ENCODE measurements at regions not wholly inside any gene's neighbourhood (a gene's known extent, or its start where the extent isn't known, plus 50 kb on each side); places are given as distances from the start of the nearest gene placed in this dataset.
"Not testable (repeated sequence)": the region's sequence is repeated elsewhere in the genome, so short reads cannot be mapped to it uniquely, and the experiment has no call there.

GRCh38 chr5:167941556-167941955, 349.9 kb upstream of the WWC1 start:
- H3K4me1 Mint-ChIP-seq (ENCODE audit: low read depth); DNase-seq; H3K27ac Mint-ChIP-seq; H3K4me3 Mint-ChIP-seq; H3K36me3 Mint-ChIP-seq (ENCODE audit: low read depth); H3K9me3 Mint-ChIP-seq (ENCODE audit: insufficient read depth); POLR2A ChIA-PET; ATAC-seq; H3K27me3 Mint-ChIP-seq (ENCODE audit: low read depth); CTCF ChIA-PET: not testable (repeated sequence)

DNA sequence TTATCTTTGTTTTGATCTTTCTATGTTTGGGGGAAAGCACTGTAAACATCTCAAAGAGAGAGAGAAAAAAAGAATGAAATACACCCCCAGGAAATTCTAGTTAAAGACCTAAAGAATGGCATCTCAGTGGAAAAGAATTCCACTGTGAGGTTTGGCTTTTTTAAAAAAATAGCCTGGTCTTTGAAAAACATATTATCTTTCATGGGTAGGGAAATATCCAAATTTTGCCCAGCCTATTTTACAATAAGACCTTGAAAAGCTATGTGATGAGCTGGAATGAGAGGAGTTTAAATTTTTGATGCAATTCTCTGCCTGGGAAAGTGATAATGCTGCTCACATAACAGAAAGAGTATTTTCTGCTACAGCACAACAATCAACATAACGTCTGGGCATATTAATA, 348.1 kb upstream of the WWC1 start:
- POLR2A ChIA-PET = no interaction called here
- no peak overlapping the region for H3K4me3 Mint-ChIP-seq
- H3K27ac Mint-ChIP-seq = no peak overlapping the region
- no peaks in the 10 kb centered on the region for H3K36me3 Mint-ChIP-seq (ENCODE audit: low read depth)
- CTCF ChIA-PET = no interaction called here
- no peaks in the 10 kb centered on the region for H3K4me1 Mint-ChIP-seq (ENCODE audit: low read depth)
- no peaks in the 10 kb centered on the region for H3K27me3 Mint-ChIP-seq (ENCODE audit: low read depth)
- ATAC-seq (no peak), DNase-seq (no peak)
- no peaks in the 10 kb centered on the region for H3K9me3 Mint-ChIP-seq (ENCODE audit: insufficient read depth)

DNA sequence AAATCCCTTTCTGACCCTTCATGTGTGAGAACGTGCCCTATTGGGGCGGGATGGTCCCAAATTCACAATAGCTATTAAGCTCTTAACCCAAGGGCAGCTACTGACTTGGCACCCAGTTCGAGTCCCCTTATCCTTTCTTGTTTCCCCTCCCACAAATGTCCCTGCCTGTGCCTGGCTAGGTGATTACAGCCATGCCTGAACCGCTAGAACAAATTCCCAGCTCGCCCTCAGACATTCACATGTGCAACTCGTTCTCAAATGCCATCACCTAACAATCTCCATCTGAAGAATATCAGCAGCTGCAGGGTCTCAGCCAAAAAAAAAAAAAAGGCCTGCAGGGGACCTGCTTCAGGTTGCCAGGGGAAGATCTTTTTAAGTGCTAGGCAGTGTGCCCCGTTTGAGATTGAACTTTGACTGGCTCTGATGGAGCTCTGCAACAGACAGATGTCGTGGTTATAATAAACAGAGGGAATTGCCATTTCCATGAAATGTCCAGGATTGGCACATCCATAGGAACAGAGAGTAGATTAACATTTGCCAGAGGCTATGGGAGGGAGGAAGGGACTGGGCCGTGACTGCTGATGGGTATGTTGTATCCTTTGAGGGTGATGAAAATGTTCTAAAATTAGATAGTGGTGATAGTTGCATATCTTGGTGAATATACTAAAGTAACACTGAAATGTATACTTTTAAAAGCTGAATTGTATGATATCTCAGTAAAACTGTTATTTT, 347.2 kb upstream of the WWC1 start:
- DNase-seq (no peak), ATAC-seq (no peak)
- POLR2A ChIA-PET = no interaction called here
- no peak overlapping the region for H3K4me3 Mint-ChIP-seq
- H3K9me3 Mint-ChIP-seq (ENCODE audit: insufficient read depth) = no peaks in the 10 kb centered on the region
- CTCF ChIA-PET = no interaction called here
- no peak overlapping the region for H3K27ac Mint-ChIP-seq
- no peaks in the 10 kb centered on the region for H3K4me1 Mint-ChIP-seq (ENCODE audit: low read depth)
- H3K36me3 Mint-ChIP-seq (ENCODE audit: low read depth) = no peaks in the 10 kb centered on the region
- H3K27me3 Mint-ChIP-seq (ENCODE audit: low read depth) = no peaks in the 10 kb centered on the region

- Mint-ChIP-seq H3K27me3 (ENCODE audit: low read depth) (no peaks in the 10 kb centered on the region), H3K9me3 (ENCODE audit: insufficient read depth) (no peaks in the 10 kb centered on the region), H3K27ac (no peak overlapping the region), H3K4me1 (ENCODE audit: low read depth) (no peaks in the 10 kb centered on the region), H3K4me3 (no peak overlapping the region), H3K36me3 (ENCODE audit: low read depth) (no peaks in the 10 kb centered on the region)
- ChIA-PET CTCF (no interaction called here), POLR2A (no interaction called here)
- DNase-seq = no peak
- no peak for ATAC-seq
These were observed 345.7 kb upstream of the WWC1 start for GRCh38 chr5:167945542-167946384.

DNA sequence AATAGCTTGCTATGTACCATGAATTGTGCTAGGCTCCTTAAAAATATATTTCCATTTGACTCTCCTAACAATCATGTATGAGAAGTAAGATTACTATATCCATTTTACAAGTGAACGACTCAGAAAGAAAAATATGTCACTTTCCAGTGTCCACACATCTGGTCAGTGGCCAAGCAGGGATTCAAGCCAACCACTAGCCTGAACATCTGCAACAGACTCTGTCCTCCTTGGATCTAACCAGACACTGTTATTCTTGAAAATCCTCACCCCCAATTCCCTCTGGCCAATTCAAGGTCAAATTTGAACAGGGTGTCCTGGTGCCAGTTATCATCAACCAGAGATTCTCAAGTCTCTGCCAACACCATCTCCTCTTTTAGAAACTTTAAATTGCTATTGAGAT, 344.1 kb upstream of the WWC1 start:
- ATAC-seq = no peak
- no peaks in the 10 kb centered on the region for H3K27me3 Mint-ChIP-seq (ENCODE audit: low read depth)
- POLR2A ChIA-PET = no interaction called here

DNA sequence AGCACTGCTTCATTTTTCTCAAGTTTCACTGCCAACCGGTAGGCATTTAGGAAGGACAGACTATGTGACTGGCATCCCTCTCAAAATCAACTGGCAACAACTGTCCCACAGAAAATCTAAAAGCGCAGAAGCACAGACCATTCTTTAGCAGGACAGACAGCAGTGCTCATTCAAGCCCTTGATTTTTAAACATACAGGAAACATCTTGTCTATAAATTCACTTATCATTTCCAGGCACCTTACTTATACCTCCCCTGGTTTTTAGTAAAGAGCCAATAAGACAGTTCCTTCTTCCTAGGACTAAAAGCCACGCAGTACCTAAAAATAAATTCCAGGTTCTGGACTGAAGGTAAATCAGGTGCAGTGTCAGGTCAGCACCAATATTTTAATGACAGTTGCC, 343.2 kb upstream of the WWC1 start:
- H3K27ac Mint-ChIP-seq = no peak overlapping the region
- no peaks in the 10 kb centered on the region for H3K36me3 Mint-ChIP-seq (ENCODE audit: low read depth)
- DNase-seq = no peak
- H3K27me3 Mint-ChIP-seq (ENCODE audit: low read depth) = no peaks in the 10 kb centered on the region
- H3K4me1 Mint-ChIP-seq (ENCODE audit: low read depth) = no peaks in the 10 kb centered on the region
- no peaks in the 10 kb centered on the region for H3K9me3 Mint-ChIP-seq (ENCODE audit: insufficient read depth)
- POLR2A ChIA-PET = no interaction called here
- H3K4me3 Mint-ChIP-seq = no peak overlapping the region
- CTCF ChIA-PET = no interaction called here
- no peak for ATAC-seq

More for the DNA sequence above, 344.1 kb upstream of the WWC1 start:
- H3K9me3 Mint-ChIP-seq (ENCODE audit: insufficient read depth) = no peaks in the 10 kb centered on the region
- DNase-seq = no peak
- no peaks in the 10 kb centered on the region for H3K4me1 Mint-ChIP-seq (ENCODE audit: low read depth)
- CTCF ChIA-PET = no interaction called here
- no peak overlapping the region for H3K4me3 Mint-ChIP-seq
- no peak overlapping the region for H3K27ac Mint-ChIP-seq
- no peaks in the 10 kb centered on the region for H3K36me3 Mint-ChIP-seq (ENCODE audit: low read depth)

DNA sequence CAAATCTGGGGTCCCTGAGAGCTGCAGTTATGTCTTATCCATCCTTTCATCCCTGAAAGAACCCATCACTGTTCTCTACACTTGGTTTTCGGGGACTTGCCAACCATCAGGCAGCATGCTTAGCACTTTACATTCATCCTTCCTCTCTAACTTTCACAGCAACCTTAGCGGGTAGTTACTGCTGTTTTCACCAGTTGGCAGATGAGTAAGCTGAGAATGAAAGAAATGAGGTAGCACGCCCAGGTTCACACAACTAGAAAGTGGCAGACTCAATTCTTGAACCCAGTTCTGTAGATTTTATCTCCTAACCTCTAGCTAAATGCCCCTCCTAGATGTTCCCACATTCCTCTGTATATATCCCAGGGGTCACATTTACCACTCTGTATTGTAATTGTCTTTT, 342.0 kb upstream of the WWC1 start:
- no peak for DNase-seq
- Mint-ChIP-seq H3K27ac (no peak overlapping the region), H3K4me1 (ENCODE audit: low read depth) (no peaks in the 10 kb centered on the region), H3K4me3 (no peak overlapping the region), H3K9me3 (ENCODE audit: insufficient read depth) (no peaks in the 10 kb centered on the region), H3K27me3 (ENCODE audit: low read depth) (no peaks in the 10 kb centered on the region), H3K36me3 (ENCODE audit: low read depth) (no peaks in the 10 kb centered on the region)
- ChIA-PET CTCF (no interaction called here), POLR2A (no interaction called here)
- no peak for ATAC-seq

- ChIA-PET CTCF (no interaction called here), POLR2A (interaction anchor here (0.5 kb wide), 1 partner anchor 50 kb away, joined by 3 read pairs; no protein-coding TSS in a partner anchor)
- Mint-ChIP-seq H3K27me3 (ENCODE audit: low read depth) (no peaks in the 10 kb centered on the region), H3K36me3 (ENCODE audit: low read depth) (no peaks in the 10 kb centered on the region), H3K27ac (no peak overlapping the region), H3K4me1 (ENCODE audit: low read depth) (no peaks in the 10 kb centered on the region), H3K9me3 (ENCODE audit: insufficient read depth) (no peaks in the 10 kb centered on the region), H3K4me3 (no peak overlapping the region)
- DNase-seq = no peak
- ATAC-seq = no peak
These were observed 341.2 kb upstream of the WWC1 start for GRCh38 chr5:167950126-167950721.

- CTCF ChIA-PET = no interaction called here
These were observed 340.3 kb upstream of the WWC1 start for GRCh38 chr5:167951116-167951515.

DNA sequence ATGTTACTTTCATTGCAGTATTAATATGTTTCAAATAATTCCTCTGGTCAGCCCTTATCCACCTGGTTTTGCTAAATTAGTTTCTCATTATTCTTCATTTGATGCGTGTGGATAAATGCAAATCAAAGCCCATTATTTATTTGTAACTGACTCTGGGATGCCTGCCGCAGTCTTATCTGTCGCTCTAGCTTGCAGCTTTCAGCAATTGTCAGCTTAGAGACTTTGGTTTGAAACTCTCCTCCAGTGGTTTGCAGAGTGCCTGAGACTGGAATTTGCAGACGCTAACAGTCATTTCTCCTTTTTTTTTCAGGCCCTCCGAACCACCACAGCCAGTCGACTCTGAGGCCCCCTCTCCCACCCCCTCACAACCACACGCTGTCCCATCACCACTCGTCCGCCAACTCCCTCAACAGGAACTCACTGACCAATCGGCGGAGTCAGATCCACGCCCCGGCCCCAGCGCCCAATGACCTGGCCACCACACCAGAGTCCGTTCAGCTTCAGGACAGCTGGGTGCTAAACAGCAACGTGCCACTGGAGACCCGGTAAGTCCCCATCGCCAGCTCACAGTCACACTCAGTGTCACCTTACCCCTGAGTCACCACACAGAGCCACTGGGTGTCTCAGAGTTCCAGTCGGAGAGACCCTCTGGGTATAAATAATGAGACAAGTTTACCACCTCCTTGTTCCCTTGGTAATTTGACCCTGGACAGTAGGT, 339.0 kb upstream of the WWC1 start:
- ATAC-seq (no peak), DNase-seq (no peak)
- H3K9me3 Mint-ChIP-seq (ENCODE audit: insufficient read depth) = no peaks in the 10 kb centered on the region
- H3K27ac Mint-ChIP-seq = no peak overlapping the region
- H3K27me3 Mint-ChIP-seq (ENCODE audit: low read depth) = no peaks in the 10 kb centered on the region
- H3K36me3 Mint-ChIP-seq (ENCODE audit: low read depth) = no peaks in the 10 kb centered on the region
- ChIA-PET POLR2A (interaction anchor here (0.6 kb wide), 1 partner anchor 111 kb away, joined by 3 read pairs; no protein-coding TSS in a partner anchor), CTCF (no interaction called here)
- no peaks in the 10 kb centered on the region for H3K4me1 Mint-ChIP-seq (ENCODE audit: low read depth)
- H3K4me3 Mint-ChIP-seq = no peak overlapping the region

More at GRCh38 chr5:167951116-167951515, 340.3 kb upstream of the WWC1 start:
- H3K4me3 Mint-ChIP-seq = no peak overlapping the region
- ATAC-seq (no peak), DNase-seq (no peak)
- no peaks in the 10 kb centered on the region for H3K27me3 Mint-ChIP-seq (ENCODE audit: low read depth)
- H3K4me1 Mint-ChIP-seq (ENCODE audit: low read depth) = no peaks in the 10 kb centered on the region
- no peak overlapping the region for H3K27ac Mint-ChIP-seq
- POLR2A ChIA-PET = no interaction called here
- H3K36me3 Mint-ChIP-seq (ENCODE audit: low read depth) = no peaks in the 10 kb centered on the region
- H3K9me3 Mint-ChIP-seq (ENCODE audit: insufficient read depth) = no peaks in the 10 kb centered on the region

GRCh38 chr5:167953151-167953798, 338.2 kb upstream of the WWC1 start:
- H3K9me3 Mint-ChIP-seq (ENCODE audit: insufficient read depth) = no peaks in the 10 kb centered on the region
- ChIA-PET POLR2A (no interaction called here), CTCF (no interaction called here)
- H3K36me3 Mint-ChIP-seq (ENCODE audit: low read depth) = no peaks in the 10 kb centered on the region
- DNase-seq (no peak), ATAC-seq (no peak)
- H3K4me3 Mint-ChIP-seq = no peak overlapping the region
- no peaks in the 10 kb centered on the region for H3K4me1 Mint-ChIP-seq (ENCODE audit: low read depth)
- H3K27me3 Mint-ChIP-seq (ENCODE audit: low read depth) = no peaks in the 10 kb centered on the region
- H3K27ac Mint-ChIP-seq = no peak overlapping the region

Data from activated CD8-positive, alpha-beta T cell treated with anti-CD3 and anti-CD28 coated beads, Interleukin-2, amount 10 ng/mL, durations not matched to agents 7 days and 5 days (primary cell).